ENCODE measurements at regions not wholly inside any gene's neighbourhood (a gene's known extent, or its start where the extent isn't known, plus 50 kb on each side); places are given as distances from the start of the nearest gene placed in this dataset.

- no peak overlapping the region for H3K4me3 ChIP-seq (replicated peaks in 1 of 4; ENCODE audit: control extremely low read depth in 1 of 4, insufficient read depth in 1 of 4, low read depth in 3 of 4, low read length in 4 of 4)
- H4K20me1 ChIP-seq (ENCODE audit: control insufficient read depth, extremely low read depth, insufficient read depth, low read length) = no peaks in the 10 kb centered on the region
- no peak overlapping the region for H3K4me2 ChIP-seq (ENCODE audit: extremely low read depth, insufficient read depth, low read length)
- no peaks in the 10 kb centered on the region for H3K9me3 ChIP-seq (ENCODE audit: control insufficient read depth, insufficient read depth, low read depth, low read length)
- no peak overlapping the region for H3K9ac ChIP-seq (ENCODE audit: insufficient read depth, low read length)
- H3K4me1 ChIP-seq (ENCODE audit: control insufficient read depth, extremely low read depth, insufficient read depth, low read length) = no peaks in the 10 kb centered on the region
- no peak overlapping the region for H3K27ac ChIP-seq (ENCODE audit: insufficient read depth, low read length)
- H3K79me2 ChIP-seq (ENCODE audit: control insufficient read depth, insufficient read depth, low read length) = no peaks in the 10 kb centered on the region
- no peaks in the 10 kb centered on the region for H3K27me3 ChIP-seq (ENCODE audit: control insufficient read depth, insufficient read depth, low read length)
- no peak for TF ChIP-seq CTCF (conservative IDR thresholded peaks at IDR 0.05 in 1 of 2, IDR thresholded peaks at IDR 0.05 in 1 of 2; ENCODE audit: low read depth in 1 of 2, low read length in 2 of 2)
- no peak for TF ChIP-seq EZH2 (IDR thresholded peaks at IDR 0.05; ENCODE audit: low read length, missing control alignments)
- H2AFZ ChIP-seq (ENCODE audit: low read length) = no peak overlapping the region
- no peaks in the 10 kb centered on the region for H3K36me3 ChIP-seq (ENCODE audit: control insufficient read depth, insufficient read depth, low read length)
- no peak for DNase-seq (ENCODE audit: low read depth in 2 of 2)
These were observed 71.0 kb upstream of the PRR23E start for GRCh38 chr3:127121885-127122284.

GRCh38 chr3:127123533-127123932 lies 69.4 kb upstream of the PRR23E start:
- no peaks in the 10 kb centered on the region for H3K79me2 ChIP-seq (ENCODE audit: control insufficient read depth, insufficient read depth, low read length)
- peaks cover 3% of the 10 kb centered on the region for H3K27me3 ChIP-seq (ENCODE audit: control insufficient read depth, insufficient read depth, low read length)
- DNase-seq (ENCODE audit: low read depth in 2 of 2) = no peak
- H3K27ac ChIP-seq (ENCODE audit: insufficient read depth, low read length) = no peak overlapping the region
- H3K4me1 ChIP-seq (ENCODE audit: control insufficient read depth, extremely low read depth, insufficient read depth, low read length) = no peaks in the 10 kb centered on the region
- no peak overlapping the region for H2AFZ ChIP-seq (ENCODE audit: low read length)
- no peak overlapping the region for H3K9ac ChIP-seq (ENCODE audit: insufficient read depth, low read length)
- TF ChIP-seq EZH2 (IDR thresholded peaks at IDR 0.05; ENCODE audit: low read length, missing control alignments) (no peak), CTCF (conservative IDR thresholded peaks at IDR 0.05 in 1 of 2, IDR thresholded peaks at IDR 0.05 in 1 of 2; ENCODE audit: low read depth in 1 of 2, low read length in 2 of 2) (no peak)
- H3K4me2 ChIP-seq (ENCODE audit: extremely low read depth, insufficient read depth, low read length) = no peak overlapping the region
- H3K36me3 ChIP-seq (ENCODE audit: control insufficient read depth, insufficient read depth, low read length) = no peaks in the 10 kb centered on the region
- no peak overlapping the region for H3K4me3 ChIP-seq (replicated peaks in 1 of 4; ENCODE audit: control extremely low read depth in 1 of 4, insufficient read depth in 1 of 4, low read depth in 3 of 4, low read length in 4 of 4)
- H3K9me3 ChIP-seq (ENCODE audit: control insufficient read depth, insufficient read depth, low read depth, low read length) = no peaks in the 10 kb centered on the region
- no peaks in the 10 kb centered on the region for H4K20me1 ChIP-seq (ENCODE audit: control insufficient read depth, extremely low read depth, insufficient read depth, low read length)

GRCh38 chr3:127124120-127124519 lies 68.8 kb upstream of the PRR23E start:
- H3K9me3 ChIP-seq (ENCODE audit: control insufficient read depth, insufficient read depth, low read depth, low read length) = no peaks in the 10 kb centered on the region
- H3K27me3 ChIP-seq (ENCODE audit: control insufficient read depth, insufficient read depth, low read length) = peaks cover 3% of the 10 kb centered on the region
- no peaks in the 10 kb centered on the region for H3K79me2 ChIP-seq (ENCODE audit: control insufficient read depth, insufficient read depth, low read length)
- no peaks in the 10 kb centered on the region for H3K36me3 ChIP-seq (ENCODE audit: control insufficient read depth, insufficient read depth, low read length)
- no peak overlapping the region for H3K4me2 ChIP-seq (ENCODE audit: extremely low read depth, insufficient read depth, low read length)
- no peaks in the 10 kb centered on the region for H3K4me1 ChIP-seq (ENCODE audit: control insufficient read depth, extremely low read depth, insufficient read depth, low read length)
- H2AFZ ChIP-seq (ENCODE audit: low read length) = no peak overlapping the region
- no peak overlapping the region for H3K27ac ChIP-seq (ENCODE audit: insufficient read depth, low read length)
- no peak overlapping the region for H3K4me3 ChIP-seq (replicated peaks in 1 of 4; ENCODE audit: control extremely low read depth in 1 of 4, insufficient read depth in 1 of 4, low read depth in 3 of 4, low read length in 4 of 4)
- H3K9ac ChIP-seq (ENCODE audit: insufficient read depth, low read length) = no peak overlapping the region
- DNase-seq (ENCODE audit: low read depth in 2 of 2) = peak; percentile 8 to 10
- TF ChIP-seq CTCF (conservative IDR thresholded peaks at IDR 0.05 in 1 of 2, IDR thresholded peaks at IDR 0.05 in 1 of 2; ENCODE audit: low read depth in 1 of 2, low read length in 2 of 2) = no peak
- TF ChIP-seq EZH2 (IDR thresholded peaks at IDR 0.05; ENCODE audit: low read length, missing control alignments) = no peak
- H4K20me1 ChIP-seq (ENCODE audit: control insufficient read depth, extremely low read depth, insufficient read depth, low read length) = no peaks in the 10 kb centered on the region

Measured in fibroblast of lung (primary cell).